Erythroblast (primary cell): ENCODE measurements at regions not wholly inside any gene's neighbourhood (a gene's known extent, or its start where the extent isn't known, plus 50 kb on each side); places are given as distances from the start of the nearest gene placed in this dataset.

Experiments used
- GATA1 ChIP-seq: IDR thresholded peaks from 2 replicates; pipeline ENCODE4 v1.6.1; 2011; ENCODE audit warnings: low read depth, mild to moderate bottlenecking, control low read depth, low read length, moderate library complexity
- POLR2A ChIP-seq: IDR thresholded peaks from 2 replicates; pipeline ENCODE4 v1.6.1; 2011; ENCODE audit warnings: mild to moderate bottlenecking, low read length

DNA sequence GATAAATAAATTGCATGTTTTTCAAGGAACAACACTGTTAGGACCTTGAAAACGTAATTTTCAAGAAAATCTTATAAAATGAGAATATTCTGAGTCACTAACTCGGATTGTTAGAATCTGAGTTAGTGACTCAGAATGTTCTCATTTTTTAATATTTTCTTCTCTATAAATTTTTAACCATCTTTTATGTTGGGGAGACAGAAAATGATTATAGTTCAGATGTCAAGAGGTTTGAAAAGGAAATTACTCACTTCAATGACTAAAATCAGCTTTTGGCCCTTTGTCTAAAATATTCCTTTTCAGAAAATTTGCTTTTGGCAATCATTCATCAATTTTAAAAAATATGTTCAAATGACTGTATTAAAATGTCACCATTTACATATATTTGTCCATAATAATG is 264.2 kb upstream of the EDNRB start:
- TF ChIP-seq POLR2A = no peak
- no peak for TF ChIP-seq GATA1
